T-cell (primary cell): ENCODE measurements at regions not wholly inside any gene's neighbourhood (a gene's known extent, or its start where the extent isn't known, plus 50 kb on each side); places are given as distances from the start of the nearest gene placed in this dataset.

ENCODE experiments used
- ATAC-seq, 4 experiments: fragments of 200-7000 bp in 3 of 4; fragments of 150-1000 bp in 1 of 4; cut with Tn5 transposase; replicated peaks in 1 of 4; 1 replicate in 3 of 4; 2 replicates in 1 of 4; pipeline ENCODE4 v1.10.0; 2021; ENCODE audit warnings: moderate library complexity in 3 of 4, mild to moderate bottlenecking in 2 of 4, moderate number of reproducible peaks in 1 of 4
- CTCF ChIA-PET, 2 donors: fragments of 300-600 bp; sonication (Branson Sonifier 250); formaldehyde crosslinking; loops; one replicate each; lab custom pipeline; 2022; ENCODE audit warnings: antibody characterized with exemption in 2 of 2; lab: Charles Lee
- POLR2A ChIA-PET, 2 donors: fragments of 300-600 bp; sonication (Branson Sonifier 250); formaldehyde crosslinking; loops; one replicate each; lab custom pipeline; 2022; ENCODE audit warnings: antibody characterized with exemption in 2 of 2; lab: Charles Lee
- DNase-seq, 35 experiments: peaks; one replicate each; pipeline versions ENCODE4 v3.0.0 to v3.0.0-alpha.2; 2013 to 2023
- H3K27ac ChIP-seq: one replicate; pipeline ENCODE4 v1.5.1; 2013; ENCODE audit warnings: low read length
- H3K27me3 ChIP-seq, 2 experiments: replicated peaks in 1 of 2; 1 replicate in 1 of 2; 2 replicates in 1 of 2; pipeline versions ENCODE4 v1.6.1 to v1.7.0; 2013; ENCODE audit warnings: low read length in 1 of 2, mixed read lengths in 1 of 2; ENCODE audit not compliant: control insufficient read depth in 2 of 2, insufficient read depth in 2 of 2; ENCODE audit errors: extremely low read depth in 1 of 2
- H3K36me3 ChIP-seq, 2 donors: 1 replicate in 1 of 2; 2 replicates in 1 of 2; pipeline versions ENCODE4 v1.6.1 to v1.7.0; 2013; ENCODE audit warnings: low read length in 1 of 2; ENCODE audit not compliant: control insufficient read depth in 2 of 2, insufficient read depth in 1 of 2; ENCODE audit errors: extremely low read depth in 1 of 2
- H3K4me1 ChIP-seq, 2 experiments: 1 replicate in 1 of 2; 2 replicates in 1 of 2; pipeline versions ENCODE4 v1.6.1 to v1.7.0; 2013; ENCODE audit warnings: low read length in 2 of 2, mixed read lengths in 1 of 2; ENCODE audit not compliant: insufficient read depth in 2 of 2, control insufficient read depth in 1 of 2; ENCODE audit errors: extremely low read depth in 1 of 2
- H3K4me3 ChIP-seq, 2 donors: 1 replicate in 1 of 2; 2 replicates in 1 of 2; pipeline versions ENCODE4 v1.5.1 to v1.7.0; 2013; ENCODE audit warnings: mild to moderate bottlenecking in 2 of 2, low read length in 1 of 2, moderate library complexity in 1 of 2; ENCODE audit not compliant: control insufficient read depth in 1 of 2; ENCODE audit errors: extremely low read depth in 1 of 2
- H3K9me3 ChIP-seq: 2 replicates; pipeline ENCODE4 v1.7.0; 2013
- H3K27ac Mint-ChIP-seq, 2 donors: one replicate each; pipeline ENCODE4 v1.8.0; 2020 to 2021; ENCODE audit warnings: mild to moderate bottlenecking in 2 of 2, mixed read lengths in 2 of 2
- H3K27me3 Mint-ChIP-seq, 2 donors: one replicate each; pipeline ENCODE4 v1.8.0; 2021 to 2022; ENCODE audit warnings: mixed read lengths in 2 of 2
- H3K36me3 Mint-ChIP-seq: one replicate; pipeline ENCODE4 v1.8.0; 2021; ENCODE audit warnings: mixed read lengths
- H3K4me1 Mint-ChIP-seq, 3 donors: one replicate each; pipeline ENCODE4 v1.8.0; 2020 to 2022; ENCODE audit warnings: mixed read lengths in 3 of 3, mild to moderate bottlenecking in 1 of 3
- H3K4me3 Mint-ChIP-seq, 3 donors: one replicate each; pipeline ENCODE4 v1.8.0; 2020 to 2022; ENCODE audit warnings: mild to moderate bottlenecking in 3 of 3, mixed read lengths in 3 of 3, moderate library complexity in 3 of 3
- H3K9me3 Mint-ChIP-seq, 3 donors: one replicate each; pipeline ENCODE4 v1.8.0; 2020 to 2022; ENCODE audit warnings: mixed read lengths in 3 of 3
- WGBS: methylation state at CpG from one replicate; pipeline ENCODE4 v1.1.5; 2013; ENCODE audit warnings: missing lambda C conversion rate; ENCODE audit not compliant: insufficient coverage; 5-methylcytosine and 5-hydroxymethylcytosine counted together

GRCh38 chr16:80323808-80324195 is 217.0 kb upstream of the DYNLRB2 start:
- H3K27me3 Mint-ChIP-seq: peaks cover 9 to 17% of the 10 kb centered on the region in 2 donors
- no peaks in the 10 kb centered on the region for H3K4me1 Mint-ChIP-seq
- no peaks in the 10 kb centered on the region for H3K36me3 Mint-ChIP-seq

GRCh38 chr16:80323187-80323807 is 217.5 kb upstream of the DYNLRB2 start:
- Histone ChIP-seq H3K4me3 (no peak overlapping the region), H3K27me3 (peaks cover 0 to 11% of the 10 kb centered on the region in 2 experiments), H3K4me1 (no peaks in the 10 kb centered on the region), H3K27ac (no peak overlapping the region), H3K36me3 (no peaks in the 10 kb centered on the region), H3K9me3 (no peaks in the 10 kb centered on the region)
- DNase-seq: no peak
- CTCF ChIA-PET: no interaction called here
- H3K4me1 Mint-ChIP-seq: no peaks in the 10 kb centered on the region
- H3K4me3 Mint-ChIP-seq: no peak overlapping the region
- H3K36me3 Mint-ChIP-seq: no peaks in the 10 kb centered on the region
- WGBS: 72% methylated on average over 13 of the region's 13 CpGs
- H3K27ac Mint-ChIP-seq: no peak overlapping the region
- peaks cover 13 to 17% of the 10 kb centered on the region in 2 donors for H3K27me3 Mint-ChIP-seq
- H3K9me3 Mint-ChIP-seq: no peaks in the 10 kb centered on the region
- POLR2A ChIA-PET: no interaction called here
- no peak for ATAC-seq

More at GRCh38 chr16:80323808-80324195, 217.0 kb upstream of the DYNLRB2 start:
- no peaks in the 10 kb centered on the region for H3K9me3 ChIP-seq
- no peaks in the 10 kb centered on the region for H3K4me1 ChIP-seq
- no peak for ATAC-seq
- no peak overlapping the region for H3K4me3 Mint-ChIP-seq
- no peak for DNase-seq
- no peak overlapping the region for H3K4me3 ChIP-seq
- ChIA-PET CTCF (no interaction called here), POLR2A (interaction anchor here in 1 of 2 donors (0.6 kb wide), 1 partner anchor 524 kb away, joined by 3 read pairs; no protein-coding TSS in a partner anchor)
- no peak overlapping the region for H3K27ac Mint-ChIP-seq
- no peak overlapping the region for H3K27ac ChIP-seq
- WGBS: 81% methylated on average over 3 of the region's 3 CpGs
- no peaks in the 10 kb centered on the region for H3K9me3 Mint-ChIP-seq
- peaks cover 0 to 11% of the 10 kb centered on the region in 2 experiments for H3K27me3 ChIP-seq
- H3K36me3 ChIP-seq: no peaks in the 10 kb centered on the region

DNA sequence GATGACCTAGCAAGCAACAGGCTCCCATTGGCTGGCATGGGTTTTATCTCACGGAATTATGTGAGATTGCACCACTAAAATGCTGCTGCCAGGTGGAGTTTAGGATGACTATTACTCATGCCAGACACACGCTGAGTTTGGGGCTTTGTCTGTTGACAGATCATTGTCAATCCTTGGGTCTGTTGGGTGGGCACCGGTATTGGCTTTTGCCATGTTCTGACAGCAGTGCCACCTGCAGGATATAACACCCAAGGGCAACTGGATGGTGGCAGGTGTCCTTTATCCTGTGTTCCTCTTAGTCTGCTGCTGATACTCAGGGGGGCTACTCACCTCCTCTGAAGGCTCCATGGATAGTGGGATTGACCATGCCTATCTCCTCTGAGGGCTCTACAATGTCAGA is 221.6 kb upstream of the DYNLRB2 start:
- no peak overlapping the region for H3K27ac ChIP-seq
- ChIA-PET POLR2A (no interaction called here), CTCF (no interaction called here)
- H3K4me3 Mint-ChIP-seq: no peak overlapping the region
- H3K4me1 Mint-ChIP-seq: no peaks in the 10 kb centered on the region
- H3K9me3 Mint-ChIP-seq: no peaks in the 10 kb centered on the region
- no peaks in the 10 kb centered on the region for H3K9me3 ChIP-seq
- no peak overlapping the region for H3K27ac Mint-ChIP-seq
- peaks cover 0 to 18% of the 10 kb centered on the region in 2 experiments for H3K27me3 ChIP-seq
- H3K4me3 ChIP-seq: no peak overlapping the region
- no peaks in the 10 kb centered on the region for H3K4me1 ChIP-seq
- H3K36me3 Mint-ChIP-seq: no peaks in the 10 kb centered on the region
- no peak for DNase-seq
- H3K36me3 ChIP-seq: no peaks in the 10 kb centered on the region
- no peak for ATAC-seq
- WGBS: 80% methylated on average over 1 of the region's 3 CpGs
- peaks cover 13 to 19% of the 10 kb centered on the region in 2 donors for H3K27me3 Mint-ChIP-seq

DNA sequence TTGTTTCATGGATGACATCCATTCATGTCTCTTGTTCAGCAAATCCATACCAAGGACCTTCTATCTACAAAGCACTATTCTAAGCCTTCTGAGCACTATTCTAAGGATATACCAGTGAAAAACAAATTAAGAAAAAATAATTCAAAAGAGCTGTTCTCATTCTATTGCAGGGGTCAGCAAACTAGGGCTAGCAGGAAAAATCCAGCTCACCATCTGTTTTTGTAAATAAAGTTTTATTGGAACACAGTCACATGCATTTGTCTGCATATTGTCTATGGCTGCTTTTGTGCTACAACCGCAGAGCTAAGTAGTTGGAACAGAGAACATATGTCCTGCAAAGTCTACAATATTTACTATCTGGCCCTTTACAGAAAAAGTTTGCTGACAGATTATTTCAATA is 222.7 kb upstream of the DYNLRB2 start:
- H3K36me3 ChIP-seq: no peaks in the 10 kb centered on the region
- no peaks in the 10 kb centered on the region for H3K4me1 ChIP-seq
- Mint-ChIP-seq H3K4me3 (no peak overlapping the region), H3K27me3 (peaks cover 13 to 19% of the 10 kb centered on the region in 2 donors), H3K27ac (no peak overlapping the region), H3K4me1 (no peaks in the 10 kb centered on the region), H3K9me3 (no peaks in the 10 kb centered on the region), H3K36me3 (no peaks in the 10 kb centered on the region)
- H3K27me3 ChIP-seq: peaks cover 0 to 17% of the 10 kb centered on the region in 2 experiments
- WGBS: no CpG with 5 or more reads among the region's 1 CpG
- no peak for DNase-seq
- H3K27ac ChIP-seq: no peak overlapping the region
- CTCF ChIA-PET: interaction anchor here in 1 of 2 donors (0.9 kb wide), 1 partner anchor 1737 kb away, joined by 3 read pairs; no protein-coding TSS in a partner anchor
- no peak for ATAC-seq
- no peak overlapping the region for H3K4me3 ChIP-seq
- POLR2A ChIA-PET: no interaction called here
- H3K9me3 ChIP-seq: no peaks in the 10 kb centered on the region

- ATAC-seq (no peak), DNase-seq (no peak)
- H3K27me3 Mint-ChIP-seq: peaks cover 18 to 24% of the 10 kb centered on the region in 2 donors
- no peaks in the 10 kb centered on the region for H3K9me3 ChIP-seq
- no peak overlapping the region for H3K4me3 ChIP-seq
- H3K4me3 Mint-ChIP-seq: no peak overlapping the region
- no peak overlapping the region for H3K27ac Mint-ChIP-seq
- H3K4me1 ChIP-seq: no peaks in the 10 kb centered on the region
- no peak overlapping the region for H3K27ac ChIP-seq
- 33% methylated on average over 6 of the region's 8 CpGs for WGBS
- ChIA-PET POLR2A (no interaction called here), CTCF (interaction anchor here in 1 of 2 donors (0.9 kb wide), 1 partner anchor 1736 kb away, joined by 3 read pairs; no protein-coding TSS in a partner anchor)
- no peaks in the 10 kb centered on the region for H3K36me3 ChIP-seq
- H3K4me1 Mint-ChIP-seq: no peaks in the 10 kb centered on the region
- H3K27me3 ChIP-seq: peaks cover 0 to 15% of the 10 kb centered on the region in 2 experiments
- H3K9me3 Mint-ChIP-seq: no peaks in the 10 kb centered on the region
- no peaks in the 10 kb centered on the region for H3K36me3 Mint-ChIP-seq
These were observed 223.2 kb upstream of the DYNLRB2 start for GRCh38 chr16:80317599-80318037.

DNA sequence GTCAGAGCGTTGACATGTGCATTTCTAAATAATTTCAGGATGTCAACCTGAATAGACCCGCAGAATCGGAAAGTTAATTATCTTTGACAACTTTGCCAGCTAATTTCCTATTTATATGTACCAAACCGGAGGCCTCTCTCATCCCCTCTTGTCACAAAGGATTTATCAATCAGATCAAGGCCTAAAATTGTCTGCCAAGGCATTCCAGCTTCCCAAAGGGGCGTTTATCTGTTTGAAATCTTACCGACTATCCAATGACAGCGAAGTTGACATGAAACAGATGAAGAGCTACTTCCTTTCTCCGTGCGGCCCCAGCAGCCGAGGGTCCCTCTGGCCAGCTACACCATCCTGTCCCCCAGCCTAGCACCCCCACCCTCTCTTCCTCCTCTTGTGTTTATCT is 223.7 kb upstream of the DYNLRB2 start:
- 69% methylated on average over 10 of the region's 10 CpGs for WGBS
- Histone ChIP-seq H3K27ac (no peak overlapping the region), H3K9me3 (no peaks in the 10 kb centered on the region), H3K4me3 (no peak overlapping the region), H3K4me1 (no peaks in the 10 kb centered on the region), H3K27me3 (peaks cover 0 to 15% of the 10 kb centered on the region in 2 experiments), H3K36me3 (no peaks in the 10 kb centered on the region)
- Mint-ChIP-seq H3K27me3 (peaks cover 18 to 28% of the 10 kb centered on the region in 2 donors), H3K9me3 (no peaks in the 10 kb centered on the region), H3K27ac (no peak overlapping the region), H3K4me1 (no peaks in the 10 kb centered on the region), H3K4me3 (no peak overlapping the region), H3K36me3 (no peaks in the 10 kb centered on the region)
- ATAC-seq (no peak), DNase-seq (no peak)
- ChIA-PET CTCF (interaction anchor here in 1 of 2 donors (0.9 kb wide), 1 partner anchor 1736 kb away, joined by 3 read pairs; no protein-coding TSS in a partner anchor), POLR2A (no interaction called here)
